ENCODE measurements at regions not wholly inside any gene's neighbourhood (a gene's known extent, or its start where the extent isn't known, plus 50 kb on each side); places are given as distances from the start of the nearest gene placed in this dataset.

- Histone ChIP-seq H3K9me2 (ENCODE audit: low read depth, low read length) (no peaks in the 10 kb centered on the region), H3K4me3 (ENCODE audit: low read depth, low read length, poor library complexity, severe bottlenecking) (no peak overlapping the region), H2AFZ (ENCODE audit: low read length) (no peak overlapping the region), H3K27ac (ENCODE audit: low read depth, low read length, poor library complexity, severe bottlenecking) (no peak overlapping the region), H3K27me3 (ENCODE audit: insufficient read depth, low read length) (no peaks in the 10 kb centered on the region), H4K20me1 (ENCODE audit: insufficient read depth, low read length) (no peaks in the 10 kb centered on the region), H3K36me3 (ENCODE audit: insufficient read depth, low read length) (no peaks in the 10 kb centered on the region), H3K4me1 (ENCODE audit: insufficient read depth, low read length, severe bottlenecking) (no peaks in the 10 kb centered on the region), H3K9ac (ENCODE audit: low read length) (no peak overlapping the region), H3K9me3 (ENCODE audit: low read length) (no peaks in the 10 kb centered on the region), H3K79me2 (ENCODE audit: insufficient read depth, low read length) (no peaks in the 10 kb centered on the region), H3K4me2 (ENCODE audit: low read length) (no peak overlapping the region), H3F3A (ENCODE audit: insufficient read depth, low read length) (no peaks in the 10 kb centered on the region)
- no peak for TF ChIP-seq EZH2 (IDR thresholded peaks at IDR 0.05; ENCODE audit: borderline replicate concordance, low read length)
- TF ChIP-seq CTCF (IDR thresholded peaks at IDR 0.05; ENCODE audit: low read length): no peak
These were observed 644.7 kb upstream of the KLF12 start for GRCh38 chr13:74778946-74779345.

GRCh38 chr13:74778087-74778486 lies 643.9 kb upstream of the KLF12 start:
- no peak overlapping the region for H3K27ac ChIP-seq (ENCODE audit: low read depth, low read length, poor library complexity, severe bottlenecking)

GRCh38 chr13:74774264-74774663 lies 640.1 kb upstream of the KLF12 start:
- Histone ChIP-seq H3K9me2 (ENCODE audit: low read depth, low read length) (no peaks in the 10 kb centered on the region), H3K4me2 (ENCODE audit: low read length) (no peak overlapping the region), H3K79me2 (ENCODE audit: insufficient read depth, low read length) (no peaks in the 10 kb centered on the region), H3K9ac (ENCODE audit: low read length) (no peak overlapping the region), H3K36me3 (ENCODE audit: insufficient read depth, low read length) (no peaks in the 10 kb centered on the region), H3F3A (ENCODE audit: insufficient read depth, low read length) (no peaks in the 10 kb centered on the region), H4K20me1 (ENCODE audit: insufficient read depth, low read length) (no peaks in the 10 kb centered on the region), H3K27ac (ENCODE audit: low read depth, low read length, poor library complexity, severe bottlenecking) (no peak overlapping the region), H3K4me3 (ENCODE audit: low read depth, low read length, poor library complexity, severe bottlenecking) (no peak overlapping the region), H3K27me3 (ENCODE audit: insufficient read depth, low read length) (no peaks in the 10 kb centered on the region), H3K4me1 (ENCODE audit: insufficient read depth, low read length, severe bottlenecking) (no peaks in the 10 kb centered on the region), H2AFZ (ENCODE audit: low read length) (no peak overlapping the region), H3K9me3 (ENCODE audit: low read length) (no peaks in the 10 kb centered on the region)
- TF ChIP-seq EZH2 (IDR thresholded peaks at IDR 0.05; ENCODE audit: borderline replicate concordance, low read length) (no peak), CTCF (IDR thresholded peaks at IDR 0.05; ENCODE audit: low read length) (no peak)

More at GRCh38 chr13:74778087-74778486, 643.9 kb upstream of the KLF12 start:
- Histone ChIP-seq H3K9me3 (ENCODE audit: low read length) (no peaks in the 10 kb centered on the region), H3K36me3 (ENCODE audit: insufficient read depth, low read length) (no peaks in the 10 kb centered on the region), H4K20me1 (ENCODE audit: insufficient read depth, low read length) (no peaks in the 10 kb centered on the region), H3K4me3 (ENCODE audit: low read depth, low read length, poor library complexity, severe bottlenecking) (no peak overlapping the region), H3K4me1 (ENCODE audit: insufficient read depth, low read length, severe bottlenecking) (no peaks in the 10 kb centered on the region), H3K79me2 (ENCODE audit: insufficient read depth, low read length) (no peaks in the 10 kb centered on the region), H3K4me2 (ENCODE audit: low read length) (no peak overlapping the region), H3K9me2 (ENCODE audit: low read depth, low read length) (no peaks in the 10 kb centered on the region), H2AFZ (ENCODE audit: low read length) (no peak overlapping the region), H3F3A (ENCODE audit: insufficient read depth, low read length) (no peaks in the 10 kb centered on the region), H3K9ac (ENCODE audit: low read length) (no peak overlapping the region), H3K27me3 (ENCODE audit: insufficient read depth, low read length) (no peaks in the 10 kb centered on the region)
- TF ChIP-seq EZH2 (IDR thresholded peaks at IDR 0.05; ENCODE audit: borderline replicate concordance, low read length) (no peak), CTCF (IDR thresholded peaks at IDR 0.05; ENCODE audit: low read length) (no peak)

Measured in OCI-LY1 (cell line).